Right atrium auricular region (tissue), 2 donors: ENCODE measurements at regions not wholly inside any gene's neighbourhood (a gene's known extent, or its start where the extent isn't known, plus 50 kb on each side); places are given as distances from the start of the nearest gene placed in this dataset.

Experiments used
- DNase-seq: peaks from one replicate; pipeline ENCODE4 v3.0.0-alpha.2; 2019; ENCODE audit warnings: low spot score
- H3K27ac ChIP-seq, 2 donors: fragments of 200-600 bp; sonication (generic); 1 replicate in 1 of 2; 2 replicates in 1 of 2; pipeline ENCODE4 v1.5.1; 2016 to 2019
- H3K27me3 ChIP-seq, 2 donors: fragments of 200-600 bp; sonication (generic); one replicate each; pipeline versions ENCODE4 v1.5.1 to v1.6.0; 2017 to 2019
- H3K36me3 ChIP-seq: fragments of 200-600 bp; sonication (generic); one replicate; pipeline ENCODE4 v1.5.1; 2016
- H3K4me1 ChIP-seq, 2 donors: fragments of 200-600 bp; sonication (generic); one replicate each; pipeline versions ENCODE4 v1.5.1 to v1.6.0; 2017 to 2019
- H3K4me3 ChIP-seq, 2 donors: fragments of 200-600 bp; sonication (generic); 1 replicate in 1 of 2; 2 replicates in 1 of 2; pipeline ENCODE4 v1.5.1; 2017 to 2019; ENCODE audit warnings: mild to moderate bottlenecking in 1 of 2, moderate library complexity in 1 of 2
- H3K9me3 ChIP-seq, 2 donors: fragments of 200-600 bp; sonication (generic); one replicate each; pipeline ENCODE4 v1.5.1; 2019
- TF ChIP-seq, protein P1 (sequence below), 2 donors: fragments of 200-600 bp; sonication (generic); IDR thresholded peaks; one replicate each; pipeline ENCODE4 v1.5.1; 2019; ENCODE audit warnings: antibody characterized with exemption in 2 of 2

DNA sequence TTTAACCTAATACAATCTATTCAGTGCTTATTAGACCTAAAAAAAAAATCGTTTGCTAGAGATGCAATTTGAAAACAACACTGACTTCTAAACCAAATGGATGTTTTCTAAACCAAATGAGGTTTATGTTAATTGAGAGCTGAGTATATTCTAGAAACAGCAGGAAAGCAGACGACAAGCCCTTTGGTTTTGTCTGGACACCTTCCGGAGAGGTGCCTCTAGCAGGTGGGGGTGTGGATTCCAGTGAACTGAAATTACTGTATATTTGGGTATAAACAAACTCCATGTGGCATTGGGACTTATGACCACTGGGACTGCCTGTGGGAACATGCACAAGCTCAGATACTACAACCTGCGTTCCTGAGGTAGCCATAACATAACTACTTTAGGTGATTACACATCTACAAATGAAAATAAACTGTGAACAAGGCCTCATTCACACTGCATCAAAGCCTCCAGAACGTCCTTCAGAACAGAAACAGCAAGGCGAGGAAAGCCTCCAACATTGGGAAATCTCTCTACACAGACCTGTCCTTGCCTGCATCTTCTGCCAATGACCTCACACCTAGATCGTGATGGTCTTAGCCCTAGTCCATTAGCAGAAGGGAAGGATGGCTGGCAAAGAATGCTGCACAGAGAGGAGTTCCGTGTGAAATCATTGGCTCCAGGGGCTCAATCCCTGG, 206.8 kb upstream of the FOXQ1 start:
- no peak overlapping the region for H3K4me3 ChIP-seq
- H3K9me3 ChIP-seq: peaks cover 0 to 3% of the 10 kb centered on the region in 2 donors
- H3K4me1 ChIP-seq: peaks cover 0 to 6% of the 10 kb centered on the region in 2 donors
- no peaks in the 10 kb centered on the region for H3K36me3 ChIP-seq
- TF ChIP-seq, protein P1, sequence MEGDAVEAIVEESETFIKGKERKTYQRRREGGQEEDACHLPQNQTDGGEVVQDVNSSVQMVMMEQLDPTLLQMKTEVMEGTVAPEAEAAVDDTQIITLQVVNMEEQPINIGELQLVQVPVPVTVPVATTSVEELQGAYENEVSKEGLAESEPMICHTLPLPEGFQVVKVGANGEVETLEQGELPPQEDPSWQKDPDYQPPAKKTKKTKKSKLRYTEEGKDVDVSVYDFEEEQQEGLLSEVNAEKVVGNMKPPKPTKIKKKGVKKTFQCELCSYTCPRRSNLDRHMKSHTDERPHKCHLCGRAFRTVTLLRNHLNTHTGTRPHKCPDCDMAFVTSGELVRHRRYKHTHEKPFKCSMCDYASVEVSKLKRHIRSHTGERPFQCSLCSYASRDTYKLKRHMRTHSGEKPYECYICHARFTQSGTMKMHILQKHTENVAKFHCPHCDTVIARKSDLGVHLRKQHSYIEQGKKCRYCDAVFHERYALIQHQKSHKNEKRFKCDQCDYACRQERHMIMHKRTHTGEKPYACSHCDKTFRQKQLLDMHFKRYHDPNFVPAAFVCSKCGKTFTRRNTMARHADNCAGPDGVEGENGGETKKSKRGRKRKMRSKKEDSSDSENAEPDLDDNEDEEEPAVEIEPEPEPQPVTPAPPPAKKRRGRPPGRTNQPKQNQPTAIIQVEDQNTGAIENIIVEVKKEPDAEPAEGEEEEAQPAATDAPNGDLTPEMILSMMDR (IDR thresholded peaks at IDR 0.05): no peak
- no peak for DNase-seq
- H3K27ac ChIP-seq: no peak overlapping the region
- no peaks in the 10 kb centered on the region for H3K27me3 ChIP-seq

DNA sequence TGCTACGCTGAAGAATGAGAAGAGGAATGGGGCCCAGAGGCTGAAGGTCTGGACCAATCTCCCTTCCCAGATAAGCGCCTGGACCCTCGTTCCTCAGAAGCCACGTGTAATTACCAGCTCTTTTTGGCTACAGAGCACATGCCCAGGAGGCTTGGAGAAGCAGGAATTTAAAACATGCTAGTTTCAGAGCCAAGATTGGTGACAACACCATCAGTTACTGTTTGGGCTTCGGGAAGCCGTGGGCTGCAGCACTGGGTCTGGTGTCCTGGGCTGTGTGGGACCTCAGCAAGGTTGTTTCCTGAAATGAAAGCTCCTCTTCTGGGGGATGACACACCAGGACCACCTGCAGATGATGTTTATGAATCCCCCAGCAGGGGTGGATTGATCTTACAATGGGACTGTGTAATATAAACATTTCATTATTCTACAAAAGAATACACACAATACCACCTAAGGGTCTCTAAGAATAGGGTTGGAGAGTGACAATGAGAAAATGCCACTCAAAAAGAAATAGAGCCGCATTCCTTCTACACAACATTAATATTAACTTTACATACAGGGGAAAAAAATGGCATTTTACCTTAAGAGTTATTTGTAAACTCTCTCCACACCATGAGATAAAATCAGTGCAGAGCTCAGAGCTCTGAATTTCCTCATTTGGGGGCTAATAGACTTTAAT, 207.8 kb upstream of the FOXQ1 start:
- no peak for DNase-seq
- Histone ChIP-seq H3K9me3 (peaks cover 0 to 3% of the 10 kb centered on the region in 2 donors), H3K4me3 (no peak overlapping the region), H3K36me3 (no peaks in the 10 kb centered on the region), H3K27me3 (no peaks in the 10 kb centered on the region), H3K27ac (no peak overlapping the region), H3K4me1 (peaks cover 0 to 6% of the 10 kb centered on the region in 2 donors)
- TF ChIP-seq, protein P1 (IDR thresholded peaks at IDR 0.05): no peak

DNA sequence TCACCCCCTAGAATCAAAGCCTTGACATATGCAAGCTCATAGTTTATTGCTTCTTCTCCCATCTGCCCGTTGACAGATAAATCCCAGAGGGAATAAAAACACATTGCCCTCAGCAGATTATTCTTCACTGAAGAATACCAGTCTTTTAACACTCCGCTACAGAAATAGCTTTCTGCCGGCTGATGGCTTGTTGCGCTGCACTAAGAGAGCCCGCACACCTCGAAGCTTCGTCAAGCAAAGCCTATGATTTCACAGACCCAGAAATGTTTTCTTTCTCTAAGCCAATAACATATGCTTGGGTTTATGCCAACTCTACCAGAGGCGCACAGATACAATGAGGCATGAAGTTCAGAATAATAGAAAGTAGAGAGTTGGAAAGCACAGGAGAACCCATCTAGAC, 208.9 kb upstream of the FOXQ1 start:
- H3K36me3 ChIP-seq: no peaks in the 10 kb centered on the region
- H3K4me3 ChIP-seq: no peak overlapping the region
- peaks cover 0 to 3% of the 10 kb centered on the region in 2 donors for H3K9me3 ChIP-seq
- H3K4me1 ChIP-seq: peaks cover 0 to 6% of the 10 kb centered on the region in 2 donors
- no peak for DNase-seq
- H3K27ac ChIP-seq: no peak overlapping the region
- H3K27me3 ChIP-seq: no peaks in the 10 kb centered on the region
- TF ChIP-seq, protein P1 (IDR thresholded peaks at IDR 0.05): no peak

DNA sequence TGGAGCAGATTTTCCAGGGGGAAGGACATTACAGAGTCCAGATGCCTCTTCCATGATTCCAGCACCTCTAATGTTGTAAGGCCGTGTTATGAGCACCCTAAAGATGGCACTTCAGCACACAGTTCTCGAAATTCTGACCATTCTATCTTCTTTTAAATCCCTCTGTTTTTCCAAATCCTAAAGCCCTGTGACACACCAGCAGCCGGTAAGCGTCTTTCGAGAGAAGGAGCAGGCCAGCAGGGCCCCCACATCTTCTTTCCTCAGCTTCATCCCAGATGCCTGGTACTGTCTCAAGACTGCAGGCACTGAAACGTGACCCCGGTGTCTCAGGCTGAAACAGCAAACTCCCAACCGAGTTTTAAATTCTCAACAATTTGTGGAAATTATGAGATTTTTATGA, 211.6 kb upstream of the FOXQ1 start:
- TF ChIP-seq, protein P1 (IDR thresholded peaks at IDR 0.05): no peak
- H3K9me3 ChIP-seq: no peaks in the 10 kb centered on the region

DNA sequence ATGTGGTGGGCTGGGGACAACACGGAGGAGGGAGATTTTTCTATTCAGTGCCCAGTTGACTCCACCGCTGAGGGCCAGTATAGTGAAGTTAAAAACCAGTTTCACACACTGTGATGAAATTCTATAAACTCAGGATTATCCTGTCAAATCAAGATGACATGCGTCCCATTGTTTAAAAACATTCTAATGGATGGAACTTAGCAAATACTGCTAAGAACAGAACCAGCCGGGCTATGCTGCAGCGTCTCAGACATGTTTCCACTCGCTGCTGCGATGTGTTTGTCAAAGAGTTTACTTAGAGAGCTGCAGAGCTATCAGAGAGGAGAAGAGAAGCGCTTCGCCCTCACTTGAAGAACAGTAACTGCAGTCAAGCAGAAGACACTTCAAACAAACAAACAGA, 212.6 kb upstream of the FOXQ1 start:
- no peaks in the 10 kb centered on the region for H3K9me3 ChIP-seq
- H3K27me3 ChIP-seq: no peaks in the 10 kb centered on the region
- no peak for DNase-seq
- H3K4me1 ChIP-seq: peaks cover 0 to 6% of the 10 kb centered on the region in 2 donors
- H3K4me3 ChIP-seq: no peak overlapping the region
- no peak overlapping the region for H3K27ac ChIP-seq
- H3K36me3 ChIP-seq: no peaks in the 10 kb centered on the region
- TF ChIP-seq, protein P1 (IDR thresholded peaks at IDR 0.05): no peak

More for the DNA sequence above, 211.6 kb upstream of the FOXQ1 start:
- Histone ChIP-seq H3K4me1 (peaks cover 0 to 6% of the 10 kb centered on the region in 2 donors), H3K27me3 (no peaks in the 10 kb centered on the region), H3K4me3 (no peak overlapping the region), H3K36me3 (no peaks in the 10 kb centered on the region), H3K27ac (no peak overlapping the region)
- DNase-seq: no peak
